IPS-18c (cell line): ENCODE measurements at regions not wholly inside any gene's neighbourhood (a gene's known extent, or its start where the extent isn't known, plus 50 kb on each side); places are given as distances from the start of the nearest gene placed in this dataset.

ENCODE experiments used
- H3K4me3 ChIP-seq: 2 replicates; pipeline ENCODE4 v1.7.0; 2013; ENCODE audit warnings: low read depth, mild to moderate bottlenecking, low read length, moderate library complexity; ENCODE audit not compliant: insufficient read depth
- H3K9me3 ChIP-seq: one replicate; pipeline ENCODE4 v1.6.1; 2013; ENCODE audit warnings: mild to moderate bottlenecking, low read length, moderate library complexity; ENCODE audit not compliant: control insufficient read depth, insufficient read depth

DNA sequence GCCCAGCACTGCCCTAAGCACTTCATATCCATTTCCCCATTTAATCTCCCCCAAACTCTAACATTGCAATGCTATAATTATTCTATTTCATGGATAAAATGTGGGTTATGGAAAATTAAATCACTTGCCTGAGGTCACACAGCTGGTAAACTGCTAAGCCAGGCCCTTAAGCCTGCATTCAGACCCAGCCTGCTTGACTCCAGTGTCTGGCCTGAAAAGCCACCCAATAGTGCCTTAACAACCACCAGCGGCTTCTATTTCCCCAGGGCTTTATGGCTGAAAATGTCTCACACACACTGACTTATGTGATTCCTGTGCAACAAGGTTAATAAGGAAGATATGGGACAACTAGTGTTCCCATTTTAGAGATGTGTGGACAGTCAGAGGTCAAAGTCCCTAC lies 178.5 kb upstream of the SNX19 start:
- Histone ChIP-seq H3K4me3 (no peak overlapping the region), H3K9me3 (no peaks in the 10 kb centered on the region)

DNA sequence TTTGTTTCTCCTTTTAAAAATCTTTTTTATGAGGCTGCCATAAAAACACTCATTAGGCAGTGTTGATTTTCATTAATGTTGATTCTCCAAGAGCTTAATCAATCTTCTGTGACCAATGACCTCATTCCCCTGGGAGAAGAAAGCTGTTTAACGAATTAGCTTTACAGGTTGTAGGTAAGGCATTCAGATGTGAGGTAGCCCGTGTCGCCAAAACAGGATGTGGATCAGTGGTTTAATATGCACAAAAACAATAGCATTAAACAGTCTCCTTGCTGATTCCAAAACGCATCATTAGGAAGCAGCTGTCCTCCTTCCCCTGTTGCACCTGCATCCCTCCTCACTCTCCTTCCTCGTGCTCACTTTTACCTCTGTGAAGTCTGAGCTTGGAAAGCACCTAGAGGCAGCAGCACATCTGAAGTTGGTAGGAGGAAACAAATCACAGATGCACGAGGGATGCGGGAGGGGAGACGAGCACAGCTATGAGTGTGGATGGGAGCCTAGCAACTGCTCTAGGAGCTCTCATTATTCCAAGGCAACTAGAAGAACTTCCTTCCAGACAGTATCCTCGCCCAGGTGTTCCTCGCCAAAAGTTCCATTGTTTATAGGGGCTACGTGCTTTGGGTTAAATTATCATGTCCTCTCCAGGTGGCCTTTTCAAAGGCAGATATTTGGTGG lies 179.4 kb upstream of the SNX19 start:
- no peak overlapping the region for H3K4me3 ChIP-seq
- no peaks in the 10 kb centered on the region for H3K9me3 ChIP-seq

DNA sequence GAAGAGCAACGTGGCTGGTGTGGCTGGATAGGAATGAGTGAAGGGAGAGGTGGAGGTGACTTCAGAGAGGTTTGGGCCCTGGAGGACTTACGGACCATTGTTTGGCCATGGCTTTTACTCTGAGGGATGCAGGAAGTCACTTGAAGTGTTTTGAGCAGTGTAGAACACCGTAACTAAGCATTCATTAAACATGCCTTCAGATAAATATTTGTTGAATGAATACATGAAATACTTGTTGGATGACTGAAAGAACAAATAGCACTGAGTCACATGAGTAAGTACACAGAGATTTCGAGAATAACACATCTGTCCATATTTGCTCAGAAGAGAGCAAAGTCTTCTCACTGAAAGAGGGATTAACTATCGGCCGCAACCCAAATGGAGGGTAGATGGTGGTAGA lies 182.7 kb upstream of the SNX19 start:
- Histone ChIP-seq H3K4me3 (no peak overlapping the region), H3K9me3 (no peaks in the 10 kb centered on the region)

DNA sequence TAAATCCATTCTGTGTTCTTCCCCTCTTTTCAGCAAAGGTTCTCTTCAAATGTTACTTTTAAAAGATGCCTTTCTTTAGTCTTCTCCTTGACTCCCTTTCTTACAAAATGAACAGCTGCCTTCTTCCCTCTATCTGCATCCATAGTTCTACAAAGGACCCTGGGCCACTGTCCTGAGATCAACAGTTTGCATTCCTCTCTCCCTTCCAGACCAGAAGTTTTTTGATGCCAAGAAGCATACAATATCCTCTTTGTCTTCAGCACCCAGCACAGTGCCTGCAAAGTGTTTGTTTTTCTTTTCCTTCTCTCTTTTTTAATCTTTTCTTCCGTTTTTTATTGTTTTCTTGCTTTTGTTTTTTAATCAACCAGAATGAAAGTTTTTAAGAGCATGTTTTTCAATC lies 183.5 kb upstream of the SNX19 start:
- Histone ChIP-seq H3K4me3 (no peak overlapping the region), H3K9me3 (no peaks in the 10 kb centered on the region)

DNA sequence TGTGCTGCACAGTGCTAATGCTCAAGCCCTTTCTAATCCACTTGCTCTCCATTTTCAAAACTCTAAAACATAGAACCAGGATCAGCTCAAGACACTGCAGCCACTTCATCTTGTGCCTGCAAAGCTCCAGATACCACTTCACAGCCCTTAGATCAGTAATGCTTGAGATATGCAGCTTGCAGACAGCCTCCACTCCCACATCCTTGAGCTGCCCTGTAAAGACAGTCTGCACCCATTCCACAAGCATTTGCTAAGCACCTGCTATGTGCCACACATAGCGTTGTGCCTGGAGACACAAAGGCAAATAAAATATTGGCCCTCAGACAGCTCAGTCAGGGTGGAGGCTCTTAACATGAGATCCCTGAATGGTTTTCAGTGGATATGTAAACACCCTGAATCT lies 192.5 kb upstream of the SNX19 start:
- H3K4me3 ChIP-seq = no peak overlapping the region
- H3K9me3 ChIP-seq = peaks cover 13% of the 10 kb centered on the region

DNA sequence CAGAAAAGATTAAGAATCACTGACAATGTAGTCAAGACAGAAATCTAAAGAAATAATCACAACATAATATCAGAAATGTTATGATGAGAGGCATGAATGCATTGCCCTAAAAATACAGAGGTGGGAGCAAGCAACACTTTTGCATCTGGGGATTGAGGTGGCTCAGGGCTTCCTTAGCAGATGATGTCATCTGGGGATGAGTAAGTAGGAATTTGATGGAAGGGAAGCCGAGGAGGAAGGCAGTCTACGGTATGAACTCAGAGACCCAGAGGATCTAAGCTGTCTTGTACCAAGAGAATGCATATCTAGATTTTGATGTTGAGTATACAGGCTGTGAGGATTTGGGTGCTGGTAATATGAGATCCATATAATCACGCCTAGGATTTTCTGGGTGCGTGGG lies 193.0 kb upstream of the SNX19 start:
- Histone ChIP-seq H3K9me3 (peaks cover 13% of the 10 kb centered on the region), H3K4me3 (no peak overlapping the region)

DNA sequence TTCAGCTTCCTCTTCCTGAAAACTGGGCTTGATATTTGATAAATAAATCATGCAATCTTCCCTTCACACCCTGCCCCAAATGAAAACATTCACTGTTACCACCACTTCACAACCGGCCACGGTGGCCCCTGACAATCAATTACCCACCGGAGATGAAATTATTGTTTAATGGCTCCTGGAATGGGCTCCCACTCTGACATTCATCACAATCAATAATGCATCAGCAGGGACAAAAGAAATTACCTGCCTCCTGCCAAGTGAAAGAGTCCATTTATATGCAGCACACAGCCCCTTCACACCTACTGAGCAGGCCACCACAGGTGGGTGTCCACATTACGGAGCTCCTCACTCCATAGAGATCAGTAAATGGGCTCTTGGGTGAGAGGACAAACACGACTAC lies 193.5 kb upstream of the SNX19 start:
- peaks cover 13% of the 10 kb centered on the region for H3K9me3 ChIP-seq
- H3K4me3 ChIP-seq = no peak overlapping the region

DNA sequence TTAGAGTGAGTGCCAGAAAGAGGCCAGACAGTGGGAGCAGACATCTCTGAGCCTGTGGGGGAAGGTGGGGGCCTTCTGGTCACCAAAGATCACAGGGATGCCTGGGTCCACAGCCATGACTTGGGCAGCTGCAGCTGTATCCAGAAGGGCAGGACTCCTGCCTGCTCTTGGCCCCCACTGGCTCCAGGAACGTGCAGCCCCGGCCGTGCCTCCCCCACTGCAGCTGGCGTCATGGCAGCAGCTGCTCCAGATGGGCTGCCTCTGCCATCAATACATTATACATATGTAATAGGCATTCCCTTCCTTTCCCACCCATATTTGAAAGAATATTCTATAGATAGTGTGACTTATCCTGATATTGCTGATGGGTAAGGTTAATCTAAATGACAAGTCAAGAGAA lies 195.5 kb upstream of the SNX19 start:
- H3K4me3 ChIP-seq = no peak overlapping the region
- peaks cover 13% of the 10 kb centered on the region for H3K9me3 ChIP-seq

DNA sequence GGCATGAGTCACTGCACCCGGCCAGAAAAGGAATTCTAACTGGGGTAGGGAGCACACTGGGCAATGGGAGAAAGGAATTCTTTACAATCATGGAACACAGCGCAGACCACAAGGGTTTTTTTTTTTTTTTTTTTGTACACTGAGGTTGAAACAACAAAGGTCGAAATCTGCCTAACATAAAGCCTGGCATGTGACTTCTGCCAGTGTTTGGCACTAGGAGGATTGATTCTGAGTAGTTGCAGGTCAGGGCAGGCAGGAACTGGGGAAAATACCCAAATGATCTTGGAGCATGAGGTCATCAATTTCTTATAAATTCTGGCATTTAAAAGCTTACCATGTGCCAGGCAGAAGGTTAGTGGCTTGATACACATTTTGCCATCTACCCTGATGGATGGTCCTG lies 202.0 kb upstream of the SNX19 start:
- H3K9me3 ChIP-seq = no peaks in the 10 kb centered on the region
- no peak overlapping the region for H3K4me3 ChIP-seq

DNA sequence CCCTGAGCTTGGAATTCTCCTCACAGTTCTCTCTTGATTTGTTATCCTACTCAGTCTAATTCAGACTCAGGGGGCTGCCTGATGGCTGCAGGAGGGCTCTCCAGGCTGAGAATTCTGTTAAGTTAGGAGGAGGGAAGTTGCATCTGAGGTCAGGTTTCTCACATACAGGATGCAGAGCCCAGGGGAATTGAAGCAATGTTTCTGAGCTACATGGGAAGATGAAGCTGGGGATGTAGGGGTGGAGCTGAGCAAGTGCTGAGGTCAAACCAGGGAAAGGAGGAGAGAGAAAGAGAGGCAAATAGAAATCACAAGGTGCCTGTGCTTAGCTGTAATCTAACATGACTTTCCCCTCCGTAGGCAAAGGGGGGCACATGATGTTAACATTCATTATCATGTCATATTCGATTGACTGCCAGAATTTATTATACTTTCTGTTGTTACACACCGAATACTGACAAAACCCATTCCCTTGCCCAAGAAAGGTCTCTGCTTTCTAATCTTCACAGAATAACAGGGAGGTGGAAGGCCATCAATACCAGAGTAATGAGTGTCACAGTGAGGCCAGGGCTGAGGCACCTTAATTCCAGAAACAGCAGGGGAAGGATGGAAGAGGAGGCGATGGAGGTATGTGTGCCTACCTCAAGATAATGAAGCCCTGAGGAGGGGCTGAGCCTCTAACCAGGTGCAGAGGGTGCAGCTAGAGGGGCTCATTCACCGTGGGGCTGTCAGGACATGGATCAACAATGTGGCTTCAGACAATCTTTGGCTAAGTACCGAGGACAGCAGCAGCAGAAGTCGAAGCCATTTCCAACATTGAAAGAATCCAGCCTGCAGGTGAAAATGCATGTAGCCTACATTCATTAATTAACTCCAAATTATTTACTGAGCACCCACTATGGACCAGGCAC lies 205.4 kb upstream of the SNX19 start:
- H3K9me3 ChIP-seq = no peaks in the 10 kb centered on the region
- no peak overlapping the region for H3K4me3 ChIP-seq

DNA sequence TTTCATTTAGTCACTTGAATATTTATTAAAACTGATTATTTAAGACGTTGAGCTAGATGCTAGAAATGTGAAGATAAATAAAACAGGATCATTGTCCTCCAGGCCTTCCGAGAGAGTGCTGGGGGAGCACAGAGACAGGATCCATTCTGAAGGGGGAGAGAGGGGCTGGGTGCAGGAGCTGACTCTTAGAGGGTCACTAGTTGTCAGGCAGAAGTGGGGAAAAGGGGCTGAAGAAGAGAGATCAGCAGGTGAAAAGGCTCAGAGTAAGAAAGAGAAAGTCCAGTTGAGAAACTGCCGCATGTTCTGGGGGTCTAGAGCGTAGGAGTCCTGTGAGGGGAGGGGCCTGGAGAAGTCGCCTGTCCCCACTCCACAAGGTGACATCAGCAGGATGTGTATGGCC lies 206.2 kb upstream of the SNX19 start:
- no peaks in the 10 kb centered on the region for H3K9me3 ChIP-seq
- no peak overlapping the region for H3K4me3 ChIP-seq

DNA sequence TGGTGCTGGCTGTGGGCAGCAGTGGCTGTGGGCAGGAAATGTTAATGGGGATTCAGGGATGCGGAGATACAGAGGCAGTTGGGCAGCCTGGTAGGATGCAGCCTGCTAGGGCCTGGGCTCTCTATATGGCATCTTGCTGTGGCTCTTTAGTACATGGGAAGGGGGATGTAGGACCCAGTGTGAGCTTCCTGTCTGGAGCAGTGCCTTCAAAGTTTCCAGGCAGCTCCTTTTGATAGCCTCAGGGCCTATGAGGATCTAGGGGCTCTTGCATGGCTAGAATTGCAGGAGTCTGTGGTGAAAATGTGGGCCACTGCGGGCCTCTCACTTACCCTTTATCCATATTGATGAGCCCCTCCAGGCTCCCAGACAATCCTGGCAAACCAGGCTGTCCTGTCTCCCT lies 213.2 kb upstream of the SNX19 start:
- no peak overlapping the region for H3K4me3 ChIP-seq

DNA sequence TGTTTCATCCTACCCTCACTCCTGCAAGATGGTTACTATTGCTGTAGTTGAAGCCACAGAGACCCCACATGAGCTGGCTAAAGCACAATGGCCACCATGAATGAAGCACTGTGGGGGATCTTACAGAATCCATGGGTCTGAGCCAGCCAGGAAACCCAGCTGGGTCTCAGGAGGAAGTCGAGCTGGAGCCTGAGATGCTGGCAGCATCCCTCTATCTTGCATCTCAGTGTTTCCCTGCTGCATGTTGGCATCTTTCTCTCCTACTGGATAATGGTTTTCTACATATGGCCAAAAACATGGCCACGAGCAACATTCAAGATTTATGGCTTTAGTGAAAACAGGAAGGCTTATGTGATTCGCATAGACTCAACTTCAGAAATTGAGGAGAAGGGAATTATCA lies 219.3 kb upstream of the SNX19 start:
- Histone ChIP-seq H3K4me3 (no peak overlapping the region), H3K9me3 (no peaks in the 10 kb centered on the region)

More for the DNA sequence above, 213.2 kb upstream of the SNX19 start:
- H3K9me3 ChIP-seq = no peaks in the 10 kb centered on the region

DNA sequence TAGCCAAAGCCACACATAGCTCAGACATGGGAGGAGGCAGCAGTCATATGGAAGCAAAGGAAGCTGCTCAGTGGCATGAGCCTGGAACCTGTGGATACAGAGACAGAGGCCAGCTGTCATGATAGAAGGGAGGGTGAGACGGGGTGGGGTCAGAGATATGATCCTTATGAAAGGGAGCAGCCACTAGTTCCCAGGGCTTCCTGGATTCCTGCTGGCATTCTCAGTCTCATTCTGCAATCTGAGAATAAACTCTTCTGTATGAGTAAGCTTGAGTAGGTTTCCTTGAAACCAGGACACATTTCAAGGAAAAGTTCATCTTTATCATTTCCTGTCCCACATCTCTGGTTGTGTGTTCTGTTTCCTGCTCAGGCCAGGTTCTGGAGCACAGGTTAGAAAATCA lies 220.2 kb upstream of the SNX19 start:
- no peak overlapping the region for H3K4me3 ChIP-seq
- no peaks in the 10 kb centered on the region for H3K9me3 ChIP-seq

DNA sequence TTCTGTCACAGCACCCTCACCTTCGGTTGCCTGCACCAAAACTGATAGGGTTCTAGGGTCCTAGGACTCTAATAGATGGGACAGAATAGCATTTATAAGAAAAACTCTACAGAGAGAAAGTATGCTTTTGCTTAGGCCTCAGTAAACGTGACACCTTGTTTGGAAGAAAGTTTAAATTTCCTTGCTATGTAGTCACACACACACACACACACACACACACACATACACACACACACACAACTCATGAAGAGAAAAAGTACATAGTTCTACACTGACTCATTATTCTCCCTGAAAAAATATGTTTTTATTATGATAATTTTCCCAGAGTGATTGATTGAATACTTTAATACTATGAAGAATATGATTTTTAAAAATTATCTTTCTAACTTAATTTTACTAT lies 220.8 kb upstream of the SNX19 start:
- H3K9me3 ChIP-seq = no peaks in the 10 kb centered on the region
- no peak overlapping the region for H3K4me3 ChIP-seq

DNA sequence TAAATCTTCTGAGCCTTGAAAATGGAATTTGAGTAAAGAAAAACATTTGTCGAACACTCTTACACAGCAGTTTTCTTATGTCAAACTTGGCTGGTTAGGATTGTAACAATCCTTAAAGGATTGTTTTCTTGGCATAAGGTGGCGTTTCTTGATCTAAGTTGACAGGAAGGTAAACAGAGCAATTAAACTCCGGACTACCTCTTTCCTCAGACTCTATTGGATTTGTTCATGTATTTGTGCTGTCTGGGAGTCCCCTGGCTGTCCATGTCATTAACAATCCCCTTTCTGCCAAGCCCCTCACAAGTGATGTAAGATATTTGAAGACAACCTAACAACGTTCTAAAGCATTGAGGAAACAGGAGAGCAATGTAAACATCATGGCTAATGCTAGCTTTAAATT lies 222.5 kb upstream of the SNX19 start:
- peaks cover 4% of the 10 kb centered on the region for H3K9me3 ChIP-seq
- no peak overlapping the region for H3K4me3 ChIP-seq

DNA sequence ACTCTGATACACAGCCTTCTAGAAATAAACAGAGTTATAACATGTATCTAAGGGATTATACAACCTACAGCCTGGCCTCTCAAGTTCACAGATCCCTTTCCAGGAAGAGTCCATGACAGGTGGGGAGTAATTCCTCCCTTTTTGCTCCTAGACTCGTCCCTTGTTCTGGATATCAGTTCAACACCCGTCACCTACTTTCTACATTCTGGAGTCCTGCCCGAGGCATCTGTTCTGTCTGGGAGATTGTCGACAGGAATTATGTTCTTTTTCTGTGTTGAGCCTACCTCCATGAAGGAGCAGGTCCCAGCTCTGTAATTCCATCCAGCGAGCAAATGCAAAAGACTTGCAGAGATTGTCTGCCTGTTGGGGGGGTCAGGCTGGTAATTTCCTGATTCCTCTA lies 224.6 kb upstream of the NTM start:
- Histone ChIP-seq H3K4me3 (no peak overlapping the region), H3K9me3 (peaks cover 4% of the 10 kb centered on the region)

DNA sequence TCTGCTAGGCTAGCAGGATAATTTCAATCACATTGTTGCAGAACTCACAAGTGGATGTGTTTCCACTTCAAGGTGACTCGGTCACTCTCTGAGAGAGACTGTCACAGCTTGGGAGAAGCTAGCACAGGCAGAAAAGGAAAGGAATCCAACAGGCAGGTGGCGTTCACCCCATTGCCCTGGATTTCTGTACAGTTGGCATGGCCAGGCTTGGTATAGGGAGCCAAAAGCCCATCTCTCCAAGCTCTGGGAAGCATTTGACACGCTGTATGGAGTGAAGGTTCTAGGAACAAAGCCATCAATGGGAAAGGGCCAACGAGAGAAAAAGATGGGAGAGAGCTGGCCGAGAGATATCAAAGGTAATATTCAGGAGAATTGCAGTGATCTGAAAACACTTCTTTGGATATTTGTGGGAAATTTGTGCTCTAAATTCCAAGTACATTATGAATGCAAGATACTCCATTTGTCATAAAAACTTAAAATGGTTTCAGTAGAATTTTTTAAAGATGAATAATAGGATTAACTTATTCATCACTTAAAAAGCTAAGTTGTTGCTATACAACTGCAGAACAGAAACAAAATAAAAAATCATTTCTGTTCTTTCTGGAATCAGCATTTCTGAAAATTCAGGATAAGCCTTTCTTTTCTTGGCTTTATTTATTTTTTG lies 223.5 kb upstream of the NTM start:
- no peak overlapping the region for H3K4me3 ChIP-seq
- H3K9me3 ChIP-seq = peaks cover 4% of the 10 kb centered on the region
